Neural cell (in vitro differentiated cells): ENCODE measurements at regions not wholly inside any gene's neighbourhood (a gene's known extent, or its start where the extent isn't known, plus 50 kb on each side); places are given as distances from the start of the nearest gene placed in this dataset.

Experiments
- CTCF ChIP-seq: fragments of 450-650 bp; IDR thresholded peaks from 2 replicates; pipeline ENCODE4 v1.5.1; 2014; ENCODE audit warnings: antibody characterized with exemption, mild to moderate bottlenecking, moderate library complexity; ENCODE audit not compliant: poor library complexity, severe bottlenecking
- EP300 ChIP-seq: fragments of 450-650 bp; conservative IDR thresholded peaks from 2 replicates; pipeline ENCODE4 v1.6.1; 2014; ENCODE audit warnings: antibody characterized with exemption, mild to moderate bottlenecking, moderate library complexity; ENCODE audit not compliant: poor library complexity, severe bottlenecking
- EZH2 ChIP-seq: fragments of 200-600, 300-800 bp; shearing (Covaris generic), sonication (generic); IDR thresholded peaks from 2 replicates; pipeline ENCODE4 v1.6.1; 2014; ENCODE audit warnings: antibody characterized with exemption, low read length, borderline replicate concordance, mild to moderate bottlenecking; ENCODE audit not compliant: insufficient read depth, poor library complexity, severe bottlenecking
- POLR2AphosphoS5 ChIP-seq: IDR thresholded peaks from 2 replicates; pipeline ENCODE4 v1.6.1; 2012
- RAD21 ChIP-seq: fragments of 450-650 bp; conservative IDR thresholded peaks from 2 replicates; pipeline ENCODE4 v1.6.1; 2014; ENCODE audit warnings: antibody characterized with exemption, mild to moderate bottlenecking, moderate library complexity
- REST ChIP-seq: IDR thresholded peaks from 2 replicates; pipeline ENCODE4 v1.6.1; 2012; ENCODE audit warnings: borderline replicate concordance
- TAF1 ChIP-seq: IDR thresholded peaks from 2 replicates; pipeline ENCODE4 v1.6.1; 2012; ENCODE audit warnings: low read depth

- TF ChIP-seq EP300 (no peak), TAF1 (no peak), CTCF (peak; percentile 79), POLR2AphosphoS5 (no peak), REST (no peak), RAD21 (peak; percentile 80), EZH2 (no peak)
Observed at GRCh38 chr9:36728651-36729520, 156.2 kb downstream of the MELK start.
